A549 (cell line): ENCODE measurements at regions not wholly inside any gene's neighbourhood (a gene's known extent, or its start where the extent isn't known, plus 50 kb on each side); places are given as distances from the start of the nearest gene placed in this dataset.

Source experiments
- ATAC-seq, 2 experiments: fragments of 200-7000 bp in 1 of 2; fragments of >200 bp in 1 of 2; cut with Nextera tagmentation in 1 of 2; cut with Tn5 transposase in 1 of 2; 3 replicates each; pipeline versions ENCODE4 v1.8.0 to v1.9.1; 2018 to 2020; ENCODE audit warnings: mild to moderate bottlenecking in 1 of 2, moderate library complexity in 1 of 2
- CTCF ChIA-PET: fragments of 300-600 bp; sonication (Branson Sonifier 250); formaldehyde crosslinking; extraction: SDS; loops from one replicate; lab custom pipeline; 2021; ENCODE audit warnings: antibody characterized with exemption, inconsistent platforms; lab: Yijun Ruan, JAX
- POLR2A ChIA-PET: fragments of 350-600 bp; formaldehyde crosslinking; extraction: SDS; loops from one replicate; lab custom pipeline; 2021; ENCODE audit warnings: antibody characterized with exemption, inconsistent platforms; lab: Yijun Ruan, JAX
- DNase-seq, 2 experiments: peaks; one replicate each; pipeline versions ENCODE4 v3.0.0 to v3.0.0-alpha.2; 2011 to 2016; ENCODE audit warnings: low read depth in 1 of 2, low spot score in 1 of 2
- FAIRE-seq: peaks from 2 replicates; lab custom pipeline; 2011; peaks lifted over from hg19 to GRCh38; lab: Jason Lieb, UNC
- H3K27ac ChIP-seq, 2 experiments: fragments of >200 bp; sonication (Bioruptor Twin); formaldehyde crosslinking; 3 replicates each; pipeline ENCODE4 v1.5.1; 2016 to 2017
- H3K4me1 ChIP-seq: fragments of >200 bp; sonication (Bioruptor Twin); formaldehyde crosslinking; 3 replicates; pipeline ENCODE4 v1.6.1; 2016
- H3K4me2 ChIP-seq: fragments of >200 bp; sonication (Bioruptor Twin); formaldehyde crosslinking; 3 replicates; pipeline ENCODE4 v1.6.1; 2016
- H3K4me3 ChIP-seq: fragments of >200 bp; sonication (Bioruptor Twin); formaldehyde crosslinking; 3 replicates; pipeline ENCODE4 v1.5.1; 2016
- H3K9me3 ChIP-seq: fragments of >200 bp; sonication (Bioruptor Twin); formaldehyde crosslinking; 3 replicates; pipeline ENCODE4 v1.6.1; 2016
- BHLHE40 ChIP-seq: IDR thresholded peaks from 2 replicates; pipeline ENCODE4 v1.6.1; 2012; ENCODE audit warnings: low read depth, low read length, inconsistent platforms
- CBX2 ChIP-seq: fragments of 200-600 bp; sonication (generic); IDR thresholded peaks from 2 replicates; pipeline ENCODE4 v1.6.1; 2016; ENCODE audit warnings: low read depth, mild to moderate bottlenecking, borderline replicate concordance
- CEBPB ChIP-seq, 2 experiments: fragments of >200 bp in 1 of 2; sonication (Bioruptor Twin) in 1 of 2; formaldehyde crosslinking in 1 of 2; IDR thresholded peaks; 2 replicates each; pipeline ENCODE4 v1.6.1; 2012 to 2016
- CHD2 ChIP-seq: fragments of 150-350 bp; IDR thresholded peaks from 2 replicates; pipeline ENCODE4 v1.6.1; 2014; ENCODE audit warnings: low read length; ENCODE audit not compliant: partially characterized antibody
- E2F6 ChIP-seq: IDR thresholded peaks from 2 replicates; pipeline ENCODE4 v1.6.1; 2012; ENCODE audit warnings: low read depth, borderline replicate concordance
- EHMT2 ChIP-seq: fragments of 200-600 bp; sonication (generic); IDR thresholded peaks from 2 replicates; pipeline ENCODE4 v1.6.1; 2016; ENCODE audit warnings: antibody characterized with exemption, low read depth, mild to moderate bottlenecking, moderate library complexity
- EP300 ChIP-seq, 2 experiments: fragments of >200 bp; sonication (Bioruptor Twin); formaldehyde crosslinking; IDR thresholded peaks; 2 replicates in 1 of 2; 3 replicates in 1 of 2; pipeline ENCODE4 v1.6.1; 2016 to 2017
- FOSB ChIP-seq: fragments of 250-450 bp; sonication (Bioruptor Pico); IDR thresholded peaks from 2 replicates; pipeline ENCODE4 v1.5.0; 2020; ENCODE audit warnings: mild to moderate bottlenecking, moderate library complexity
- FOSL2 ChIP-seq, 2 experiments: fragments of 450-650 bp in 1 of 2; fragments of >200 bp in 1 of 2; sonication (Bioruptor Twin) in 1 of 2; formaldehyde crosslinking; IDR thresholded peaks; 2 replicates each; pipeline versions ENCODE4 v1.5.0 to v1.6.1; 2016 to 2020; ENCODE audit warnings: mild to moderate bottlenecking in 1 of 2, moderate library complexity in 1 of 2
- GATA3 ChIP-seq: IDR thresholded peaks from 2 replicates; pipeline ENCODE4 v1.6.1; 2012; ENCODE audit warnings: borderline replicate concordance
- HES2 ChIP-seq: fragments of >200 bp; sonication (Bioruptor Twin); formaldehyde crosslinking; IDR thresholded peaks from 2 replicates; pipeline ENCODE4 v1.6.1; 2016
- HOXA7 ChIP-seq: fragments of 250-450 bp; sonication (Bioruptor Pico); IDR thresholded peaks from 2 replicates; pipeline ENCODE4 v1.5.0; 2020; ENCODE audit warnings: mild to moderate bottlenecking, moderate library complexity
- JUNB ChIP-seq: fragments of >200 bp; sonication (Bioruptor Twin); formaldehyde crosslinking; IDR thresholded peaks from 2 replicates; pipeline ENCODE4 v1.6.1; 2016
- KDM1A ChIP-seq: fragments of 200-600 bp; sonication (generic); IDR thresholded peaks from 2 replicates; pipeline ENCODE4 v1.6.1; 2016; ENCODE audit warnings: low read depth, mild to moderate bottlenecking
- MAZ ChIP-seq: fragments of 150-350 bp; IDR thresholded peaks from 2 replicates; pipeline ENCODE4 v1.6.1; 2014; ENCODE audit warnings: antibody characterized with exemption, low read depth, low read length, borderline replicate concordance
- NPAS2 ChIP-seq: fragments of 250-450 bp; sonication (Bioruptor Pico); IDR thresholded peaks from 2 replicates; pipeline ENCODE4 v1.8.0; 2022; ENCODE audit warnings: mild to moderate bottlenecking, moderate library complexity, borderline replicate concordance
- PHF8 ChIP-seq: fragments of 200-600 bp; sonication (generic); IDR thresholded peaks from 2 replicates; pipeline ENCODE4 v1.6.1; 2016; ENCODE audit warnings: low read depth, mild to moderate bottlenecking, antibody characterized with exemption, moderate library complexity, borderline replicate concordance
- RARB ChIP-seq: fragments of 250-450 bp; sonication (Bioruptor Pico); IDR thresholded peaks from 2 replicates; pipeline ENCODE4 v1.8.0; 2021; ENCODE audit warnings: mild to moderate bottlenecking, moderate library complexity
- SMC3 ChIP-seq: fragments of >200 bp; sonication (Bioruptor Twin); formaldehyde crosslinking; IDR thresholded peaks from 3 replicates; pipeline ENCODE4 v1.6.1; 2018; ENCODE audit warnings: inconsistent platforms
- SREBF2 ChIP-seq: fragments of 450-650 bp; IDR thresholded peaks from 2 replicates; pipeline ENCODE4 v1.6.1; 2014; ENCODE audit warnings: mild to moderate bottlenecking, moderate library complexity
- ZNF302 ChIP-seq: fragments of 250-450 bp; sonication (Bioruptor Pico); IDR thresholded peaks from 2 replicates; pipeline ENCODE4 v1.9.0; 2021; ENCODE audit warnings: inconsistent platforms, mild to moderate bottlenecking, moderate library complexity
- WGBS: methylation state at CpG from one replicate; pipeline ENCODE4 v1.1.6; 2017; ENCODE audit errors: missing lambda C conversion rate; 5-methylcytosine and 5-hydroxymethylcytosine counted together

DNA sequence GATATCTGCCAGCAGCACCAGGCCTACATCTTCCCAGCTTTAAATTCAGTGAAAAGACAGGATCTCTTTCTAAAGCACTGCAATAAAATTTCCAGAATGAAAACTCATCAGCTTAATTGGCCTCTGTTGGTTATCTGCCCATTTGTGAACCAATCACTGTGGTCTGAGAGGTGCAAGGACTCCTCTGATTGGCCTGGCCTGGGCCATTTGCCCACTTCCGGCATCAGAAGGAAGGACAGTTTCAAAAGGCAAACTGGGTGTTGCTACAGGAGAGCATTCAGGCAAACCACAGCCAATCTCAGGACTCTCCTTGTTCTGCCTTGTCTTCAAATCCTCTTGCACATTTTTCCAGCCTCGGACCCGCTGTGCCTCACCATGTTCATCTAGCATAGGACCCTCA, 163.9 kb upstream of the CCDC150 start (continued):
- TF ChIP-seq EP300 (IDR thresholded peaks at IDR 0.05) (no peak), E2F6 (no peak), HOXA7 (CRISPR knock-in tag) (no peak), FOSB (CRISPR knock-in tag) (no peak), CHD2 (no peak), GATA3 (no peak)

- no peak overlapping the region for H3K4me2 ChIP-seq
- no peaks in the 10 kb centered on the region for H3K9me3 ChIP-seq
- no peak for FAIRE-seq
- H3K4me1 ChIP-seq = no peaks in the 10 kb centered on the region
- ATAC-seq = no peak
- TF ChIP-seq PHF8 = no peak
- no peak for TF ChIP-seq CEBPB (IDR thresholded peaks at IDR 0.05)
- no peak for TF ChIP-seq HES2
- TF ChIP-seq EHMT2 = no peak
- no peak for TF ChIP-seq JUNB
- TF ChIP-seq SREBF2 = no peak
- TF ChIP-seq MAZ = no peak
- DNase-seq = no peak
- no peak overlapping the region for H3K4me3 ChIP-seq
- H3K27ac ChIP-seq = no peak overlapping the region
- ChIA-PET POLR2A (no interaction called here), CTCF (no interaction called here)
- WGBS = 95% methylated on average over 2 of the region's 2 CpGs
Observed at GRCh38 chr2:196478588-196478987, 160.9 kb upstream of the CCDC150 start.

- CTCF ChIA-PET = no interaction called here
- POLR2A ChIA-PET = no interaction called here
- no peaks in the 10 kb centered on the region for H3K4me1 ChIP-seq
- no peaks in the 10 kb centered on the region for H3K9me3 ChIP-seq
- FAIRE-seq (no peak), DNase-seq (no peak), ATAC-seq (peak; percentile 13 to 30; a peak in 1 of 6 replicates)
- TF ChIP-seq FOSB (CRISPR knock-in tag) = no peak
- no peak for TF ChIP-seq BHLHE40
- H3K4me2 ChIP-seq = no peak overlapping the region
- H3K4me3 ChIP-seq = no peak overlapping the region
- no peak overlapping the region for H3K27ac ChIP-seq
Observed at GRCh38 chr2:196479350-196479749, 160.2 kb upstream of the CCDC150 start.

GRCh38 chr2:196480653-196481323, 158.7 kb upstream of the CCDC150 start:
- Histone ChIP-seq H3K4me3 (no peak overlapping the region), H3K9me3 (no peaks in the 10 kb centered on the region), H3K27ac (no peak overlapping the region), H3K4me2 (no peak overlapping the region), H3K4me1 (no peaks in the 10 kb centered on the region)
- TF ChIP-seq SREBF2 = no peak
- TF ChIP-seq CBX2 = no peak
- no peak for TF ChIP-seq FOSL2 (IDR thresholded peaks at IDR 0.05)
- TF ChIP-seq FOSL2 (CRISPR knock-in tag; IDR thresholded peaks at IDR 0.05) = no peak
- TF ChIP-seq ZNF302 = no peak
- no peak for TF ChIP-seq GATA3
- TF ChIP-seq KDM1A = no peak
- no peak for TF ChIP-seq SMC3
- TF ChIP-seq RARB (CRISPR knock-in tag) = no peak
- no peak for TF ChIP-seq NPAS2 (CRISPR knock-in tag)
- POLR2A ChIA-PET = no interaction called here
- 90% methylated on average over 2 of the region's 2 CpGs for WGBS
- CTCF ChIA-PET = interaction anchor here (0.6 kb wide), 1 partner anchor 1263 kb away, joined by 3 read pairs; no protein-coding TSS in a partner anchor
- DNase-seq (no peak), ATAC-seq (no peak), FAIRE-seq (no peak)
